B cell (primary cell): ENCODE measurements at regions not wholly inside any gene's neighbourhood (a gene's known extent, or its start where the extent isn't known, plus 50 kb on each side); places are given as distances from the start of the nearest gene placed in this dataset.

Source experiments
- CTCF ChIP-seq: fragments of 200-600 bp; IDR thresholded peaks from one replicate; pipeline ENCODE4 v1.8.0; 2022; ENCODE audit warnings: antibody characterized with exemption, mild to moderate bottlenecking
- EZH2 ChIP-seq: IDR thresholded peaks from 2 replicates; pipeline ENCODE4 v1.6.1; 2012; ENCODE audit warnings: borderline replicate concordance, low read depth, mild to moderate bottlenecking, moderate library complexity, low read length; ENCODE audit not compliant: insufficient read depth, poor library complexity, severe bottlenecking

GRCh38 chr3:145939431-145939830 is 221.6 kb downstream of the PLOD2 start:
- TF ChIP-seq CTCF (no peak), EZH2 (no peak)
